ENCODE measurements at regions not wholly inside any gene's neighbourhood (a gene's known extent, or its start where the extent isn't known, plus 50 kb on each side); places are given as distances from the start of the nearest gene placed in this dataset.
"Not testable (repeated sequence)": the region's sequence is repeated elsewhere in the genome, so short reads cannot be mapped to it uniquely, and the experiment has no call there.

DNA sequence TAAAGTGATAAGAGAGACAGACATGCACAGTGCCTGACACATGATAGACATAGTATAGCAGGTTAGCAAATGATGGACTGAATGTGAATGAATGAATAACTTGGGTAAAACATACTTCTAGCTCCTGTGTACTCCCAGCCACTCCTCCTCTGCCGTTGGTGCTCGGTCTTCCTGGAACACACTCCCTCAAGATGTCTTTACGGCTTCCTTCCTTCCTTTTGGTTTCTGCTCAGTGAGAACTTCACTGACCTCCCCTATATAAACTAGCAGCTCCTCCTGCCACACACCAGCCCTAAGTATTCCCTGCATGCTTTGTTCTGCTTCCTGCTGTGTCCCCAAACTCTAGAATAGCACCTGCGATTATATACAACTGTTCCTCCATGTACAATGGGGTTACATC lies 50.2 kb downstream of the RAD54L2 start:
- peak in 1 of 42 donors; percentile 7 for DNase-seq
- intact Hi-C loops (cut with DNase I): no loop called here

DNA sequence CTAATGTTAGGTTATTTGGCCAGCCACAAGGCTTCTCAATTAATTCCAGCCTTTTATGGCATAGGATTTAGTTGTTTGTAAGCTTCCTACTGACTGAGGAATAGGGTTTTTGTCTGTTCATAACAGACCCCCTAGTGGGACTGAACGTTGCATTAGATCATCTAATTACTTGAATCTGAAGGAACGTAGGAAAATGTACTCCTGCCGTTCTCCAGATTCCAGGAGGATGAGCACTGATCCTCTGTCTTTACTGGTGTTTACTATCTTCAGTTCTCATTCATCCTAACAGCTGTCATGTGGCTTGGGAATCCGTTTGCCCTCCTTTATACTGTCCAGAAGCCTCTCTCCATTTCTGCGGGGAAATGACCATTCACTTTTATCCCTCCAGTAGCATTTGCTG lies 52.7 kb downstream of the RAD54L2 start:
- intact Hi-C loops (cut with DNase I): no loop called here
- DNase-seq: no peak

DNA sequence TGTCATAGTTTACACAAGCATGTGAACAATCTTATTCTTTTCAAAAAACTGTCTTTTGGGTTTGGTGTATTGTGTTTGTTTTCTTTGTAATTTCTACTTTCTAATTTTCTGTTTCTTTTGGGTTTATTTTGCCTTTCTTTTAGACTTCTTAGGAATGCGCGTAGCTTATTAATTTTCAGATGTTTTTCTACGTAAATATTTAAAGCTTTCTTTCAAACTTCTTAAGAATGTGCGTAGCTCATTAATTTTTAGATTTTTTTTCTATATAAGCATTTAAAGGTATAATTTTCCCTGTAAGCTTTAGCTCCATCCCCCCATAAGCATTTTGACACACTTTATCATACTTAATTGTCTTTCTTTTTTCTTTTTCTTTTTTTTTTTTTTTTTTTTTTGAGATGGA lies 55.2 kb downstream of the RAD54L2 start:
- DNase-seq: no peak
- intact Hi-C loops (cut with DNase I): no loop called here

DNA sequence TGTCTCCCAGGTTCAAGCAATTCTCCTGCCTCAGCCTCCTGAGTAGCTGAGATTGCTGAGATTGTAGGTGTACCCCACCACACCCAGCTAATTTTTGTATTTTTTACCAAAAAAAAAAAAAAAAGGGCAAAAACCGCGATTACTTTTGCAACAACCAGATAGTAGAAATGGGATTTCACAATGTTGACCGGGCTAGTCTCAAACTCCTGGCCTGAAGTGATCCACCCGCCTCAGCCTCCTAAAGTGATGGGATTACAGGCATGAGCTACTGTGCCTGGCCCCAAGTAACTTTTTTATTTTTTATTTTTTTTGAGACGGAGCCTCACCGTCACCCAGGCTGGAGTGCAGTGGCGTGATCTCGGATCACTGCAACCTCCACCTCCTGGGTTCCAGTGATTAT lies 61.1 kb downstream of the RAD54L2 start:
- intact Hi-C loops (cut with DNase I): not testable (repeated sequence)

DNA sequence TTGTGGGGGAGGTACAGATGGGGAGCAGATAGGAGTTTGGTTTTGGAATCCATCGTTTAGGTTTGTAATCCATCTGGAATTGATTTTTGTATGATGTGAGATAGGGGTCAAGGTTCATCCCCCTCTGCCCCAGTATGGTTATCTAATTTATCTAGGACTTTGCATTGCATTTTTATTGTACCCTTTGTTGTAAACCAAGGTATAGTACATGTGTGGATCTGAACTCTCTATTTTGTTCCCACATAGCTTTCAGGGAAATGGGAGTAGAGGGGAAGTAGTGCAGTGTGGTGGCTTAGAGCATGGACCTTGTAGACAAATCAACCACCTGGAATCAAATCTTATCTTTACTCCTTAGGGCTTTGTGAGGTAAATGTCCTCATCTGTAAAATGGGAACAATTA lies 65.7 kb downstream of the RAD54L2 start:
- DNase-seq: no peak
- intact Hi-C loops (cut with DNase I): no loop called here

More for the DNA sequence above, 61.1 kb downstream of the RAD54L2 start:
- DNase-seq: not testable (repeated sequence)

DNA sequence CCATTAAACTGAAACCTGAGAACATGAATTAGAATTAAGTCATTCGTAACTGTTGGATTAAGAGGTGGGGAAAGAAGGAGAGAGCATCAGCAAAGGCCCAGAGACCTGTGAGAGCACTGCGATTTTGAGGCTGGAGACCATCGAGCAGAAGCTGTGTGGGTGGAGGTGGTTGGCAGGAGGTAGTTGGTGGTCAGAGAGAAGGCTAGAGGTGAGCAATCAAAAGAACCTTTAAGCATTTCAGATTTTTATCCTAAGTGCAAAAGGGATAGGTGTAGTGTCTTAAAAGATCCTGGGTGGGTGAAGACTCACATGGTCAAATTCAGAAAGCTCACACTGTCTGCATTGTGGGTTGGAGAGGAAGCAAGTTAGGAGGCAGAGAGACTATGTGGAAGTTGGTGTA lies 65.1 kb upstream of the TEX264 start:
- DNase-seq: no peak
- intact Hi-C loops (cut with DNase I): no loop called here

DNA sequence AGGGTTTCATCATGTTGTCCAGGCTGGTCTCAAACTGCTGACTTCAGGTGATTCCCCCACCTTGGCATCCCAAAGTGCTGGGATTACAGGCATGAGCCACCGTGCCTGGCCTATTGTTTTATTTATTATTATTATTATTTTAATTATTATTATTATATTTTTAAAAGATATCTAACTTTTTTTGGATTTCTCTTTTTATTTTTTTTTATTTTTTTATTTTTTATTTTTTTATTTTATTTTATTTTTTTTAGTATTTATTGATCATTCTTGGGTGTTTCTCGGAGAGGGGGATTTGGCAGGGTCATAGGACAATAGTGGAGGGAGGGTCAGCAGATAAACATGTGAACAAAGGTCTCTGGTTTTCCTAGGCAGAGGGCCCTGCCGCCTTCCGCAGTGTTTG lies 64.2 kb upstream of the TEX264 start:
- intact Hi-C loops (cut with DNase I); DNase-seq: not testable (repeated sequence)

DNA sequence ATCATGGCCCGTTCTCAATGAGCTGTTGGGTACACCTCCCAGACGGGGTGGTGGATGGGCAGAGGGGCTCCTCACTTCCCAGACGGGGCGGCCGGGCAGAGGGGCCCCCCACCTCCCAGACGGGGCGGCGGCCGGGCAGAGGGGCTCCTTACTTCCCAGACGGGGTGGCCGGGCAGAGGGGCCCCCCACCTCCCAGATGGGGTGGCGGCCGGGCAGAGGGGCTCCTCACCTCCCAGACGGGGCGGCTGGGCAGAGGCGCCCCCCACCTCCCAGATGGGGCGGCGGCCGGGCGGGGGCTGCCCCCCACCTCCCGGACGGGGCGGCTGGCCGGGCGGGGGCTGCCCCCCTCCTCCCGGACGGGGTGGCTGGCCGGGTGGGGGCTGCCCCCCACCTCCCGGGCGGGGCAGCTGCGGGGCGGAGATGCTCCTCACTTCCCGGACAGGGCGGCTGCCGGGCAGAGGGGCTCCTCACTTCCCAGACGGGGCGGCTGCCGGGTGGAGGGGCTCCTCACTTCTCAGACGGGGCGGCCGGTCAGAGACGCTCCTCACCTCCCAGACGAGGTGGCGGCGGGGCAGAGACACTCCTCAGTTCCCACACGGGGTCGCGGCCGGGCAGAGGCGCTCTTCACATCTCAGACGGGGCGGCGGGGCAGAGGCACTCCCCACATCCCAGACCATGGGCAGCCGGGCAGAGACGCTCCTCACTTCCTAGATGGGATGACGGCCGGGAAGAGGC lies 63.3 kb upstream of the TEX264 start:
- DNase-seq; intact Hi-C loops (cut with DNase I): not testable (repeated sequence)

DNA sequence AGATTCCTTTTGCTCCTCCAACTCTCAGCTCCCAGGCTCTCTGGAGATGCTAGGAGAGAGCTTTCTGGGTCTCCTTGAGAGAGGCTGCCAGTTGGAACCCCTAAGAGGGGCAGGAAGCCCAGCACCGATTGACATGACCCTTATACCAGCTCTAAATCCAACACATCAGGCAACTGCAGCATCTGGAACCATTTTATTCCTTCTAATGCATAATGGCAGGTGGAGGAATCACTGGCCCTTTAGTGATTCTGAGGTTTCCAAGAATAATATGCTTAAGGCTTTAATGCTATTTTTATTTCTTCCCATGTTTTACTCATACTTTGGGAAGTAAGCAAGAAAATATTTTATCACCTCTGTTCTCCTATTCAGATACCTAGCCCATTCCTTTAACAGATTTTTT lies 60.3 kb upstream of the TEX264 start:
- intact Hi-C loops (cut with DNase I): no loop called here
- DNase-seq: no peak

DNA sequence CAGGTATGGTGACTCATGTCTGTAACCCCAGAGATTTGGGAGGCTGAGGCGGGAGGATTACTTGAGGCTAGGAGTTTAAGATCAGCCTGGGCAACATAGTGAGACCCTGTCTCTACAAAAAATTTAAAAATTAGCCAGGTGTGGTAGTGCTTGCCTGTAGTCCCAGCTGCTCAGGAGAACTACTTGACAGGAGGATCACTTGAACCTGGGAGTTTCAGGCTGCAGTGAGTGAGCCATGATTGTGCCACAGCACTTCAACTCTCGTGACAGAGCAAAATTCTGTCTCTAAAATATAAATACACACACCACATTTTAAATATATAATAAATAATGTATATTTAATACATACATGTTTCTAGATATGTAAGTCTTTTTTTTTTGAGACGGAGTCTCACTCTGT lies 53.5 kb upstream of the TEX264 start:
- no peak for DNase-seq
- intact Hi-C loops (cut with DNase I): no loop called here

DNA sequence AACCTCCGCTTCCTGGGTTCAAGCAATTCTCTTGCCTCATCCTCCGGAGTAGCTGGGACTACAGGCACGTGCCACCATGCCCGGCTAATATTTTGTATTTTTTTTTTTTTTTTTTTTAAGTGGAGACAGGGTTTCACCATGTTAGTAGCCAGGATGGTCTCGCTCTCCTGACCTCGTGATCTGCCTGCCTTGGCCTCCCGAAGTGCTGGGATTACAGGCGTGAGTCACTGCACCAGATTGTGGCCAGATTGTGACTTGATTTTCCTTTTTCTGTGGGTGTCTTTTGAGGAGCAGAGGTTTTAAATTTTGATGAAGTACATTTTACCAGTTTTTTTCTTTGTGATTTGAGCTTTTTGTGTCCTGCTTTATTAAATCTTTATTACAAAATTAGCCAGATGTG lies 53.0 kb upstream of the TEX264 start:
- intact Hi-C loops (cut with DNase I); DNase-seq: not testable (repeated sequence)

DNA sequence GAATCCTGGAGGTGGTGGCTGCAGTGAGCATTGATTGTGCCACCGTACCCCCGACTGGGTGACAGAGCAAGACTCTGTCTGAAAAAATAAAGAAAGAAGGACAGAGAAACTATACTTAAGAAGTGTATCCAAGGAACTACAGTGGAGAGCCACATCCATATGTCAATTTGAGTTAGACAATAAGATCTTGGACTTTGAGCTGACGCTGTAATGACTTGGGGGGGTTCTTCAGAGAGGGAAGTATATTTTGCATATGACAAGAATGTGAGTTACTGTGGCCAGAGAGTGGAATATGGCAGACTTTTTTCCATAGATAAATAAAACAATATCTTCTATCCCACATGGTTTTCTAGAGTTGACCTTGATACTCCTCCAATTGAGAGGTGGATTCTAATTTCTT lies 52.6 kb upstream of the TEX264 start:
- intact Hi-C loops (cut with DNase I): no loop called here
- DNase-seq: no peak

DNA sequence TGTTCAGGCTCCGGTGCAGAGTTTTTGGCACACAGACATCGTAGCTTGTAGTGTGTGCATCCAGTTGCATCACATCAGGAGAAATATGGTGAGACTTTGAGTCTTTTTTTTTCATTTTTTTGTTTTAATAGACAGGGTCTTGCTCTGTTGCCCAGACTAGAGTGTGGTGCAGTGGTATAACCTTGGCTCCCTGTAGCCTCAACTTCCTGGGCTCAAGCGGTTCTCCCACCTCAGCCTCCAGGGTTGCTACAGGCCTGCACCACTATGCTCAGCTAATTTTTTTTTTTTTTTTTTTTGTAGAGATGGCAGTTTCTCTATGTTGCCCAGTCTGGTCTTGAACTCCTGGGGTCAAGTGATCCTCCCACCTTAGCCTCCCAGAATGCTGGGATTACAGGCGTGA lies 51.1 kb upstream of the TEX264 start:
- DNase-seq: no peak
- intact Hi-C loops (cut with DNase I): no loop called here

DNA sequence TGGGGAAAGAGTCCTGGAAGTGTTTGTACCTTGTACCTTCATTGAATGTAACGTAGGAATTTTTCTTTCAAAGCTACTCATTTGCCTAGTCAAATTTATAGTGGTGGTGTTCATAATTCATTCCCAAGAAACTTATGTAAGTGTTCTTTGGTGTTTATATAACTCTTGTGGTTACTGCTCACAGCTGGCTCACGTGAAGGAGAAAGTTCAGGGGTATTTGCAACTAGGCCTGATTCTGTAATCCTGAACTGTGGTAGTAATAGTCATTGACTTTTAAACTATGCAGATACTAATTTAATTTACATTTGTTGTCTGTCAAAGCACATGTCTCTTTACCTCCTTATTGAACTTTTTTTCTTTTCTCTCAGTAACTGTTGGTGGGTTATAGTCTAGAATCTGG lies 50.5 kb upstream of the TEX264 start:
- peak in 5 of 42 donors; percentile 14 to 46 (median 18) for DNase-seq
- intact Hi-C loops (cut with DNase I): no loop called here

DNA sequence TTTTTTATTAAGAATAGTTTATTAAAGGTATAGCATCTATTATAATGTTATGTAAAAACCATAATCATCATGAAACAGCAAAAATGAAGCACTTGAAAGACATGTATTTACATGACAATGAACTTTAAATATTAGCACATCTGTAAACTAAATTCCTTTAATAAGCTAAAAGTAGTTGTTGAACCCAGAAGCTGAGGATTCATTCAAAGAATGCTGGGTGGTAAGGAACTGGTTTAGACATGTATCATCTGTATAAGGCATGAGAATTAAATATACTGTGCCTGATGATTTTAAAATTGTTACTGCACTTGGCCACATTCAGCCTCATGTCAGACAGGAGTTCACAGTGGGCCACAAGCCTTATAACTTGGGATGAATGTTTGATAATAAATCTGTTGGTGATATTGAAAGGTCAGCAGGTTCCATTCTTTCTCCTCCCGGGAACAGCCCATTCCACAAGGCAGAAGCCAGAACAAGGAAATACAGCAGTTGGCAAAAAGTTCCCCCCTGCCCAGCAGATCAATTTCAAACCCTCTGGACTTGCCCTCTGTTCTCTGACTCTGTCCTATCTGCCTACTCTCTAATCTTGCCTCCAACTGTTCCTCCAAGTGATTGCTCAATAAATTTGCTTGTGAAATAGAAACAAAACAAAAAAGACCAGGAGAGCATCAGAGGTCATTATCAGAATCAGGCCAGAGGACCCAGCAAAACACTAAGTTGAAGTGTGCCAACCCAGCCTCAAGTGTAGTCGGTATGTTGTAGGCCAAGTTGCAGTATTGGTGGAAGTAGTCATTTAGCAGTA lies 49.8 kb upstream of the TEX264 start:
- intact Hi-C loops (cut with DNase I): no loop called here
- no peak for DNase-seq
